ENCODE measurements at regions not wholly inside any gene's neighbourhood (a gene's known extent, or its start where the extent isn't known, plus 50 kb on each side); places are given as distances from the start of the nearest gene placed in this dataset.
"Not testable (repeated sequence)": the region's sequence is repeated elsewhere in the genome, so short reads cannot be mapped to it uniquely, and the experiment has no call there.

DNA sequence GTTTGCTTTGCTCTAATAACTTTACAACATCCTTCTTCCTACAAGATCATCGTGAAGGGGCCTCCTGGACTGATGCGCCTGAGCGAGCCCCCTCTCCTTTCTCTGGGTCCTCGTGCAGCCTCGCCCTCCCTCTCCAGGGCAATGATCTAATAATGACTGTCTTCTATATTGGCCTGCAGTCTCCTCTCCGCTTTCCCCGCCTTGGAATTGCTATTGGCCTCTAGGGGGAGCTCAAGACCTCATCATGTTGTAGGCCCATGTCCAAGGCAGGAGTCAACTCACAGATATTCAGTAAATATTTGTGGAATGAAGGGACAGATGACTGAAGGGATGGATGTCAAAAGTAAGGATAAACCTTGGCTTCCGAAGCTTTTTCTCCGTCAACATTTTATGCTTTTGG, 1180.3 kb downstream of the TYW1 start:
- DNase-seq (ENCODE audit: low read depth), result no peak

DNA sequence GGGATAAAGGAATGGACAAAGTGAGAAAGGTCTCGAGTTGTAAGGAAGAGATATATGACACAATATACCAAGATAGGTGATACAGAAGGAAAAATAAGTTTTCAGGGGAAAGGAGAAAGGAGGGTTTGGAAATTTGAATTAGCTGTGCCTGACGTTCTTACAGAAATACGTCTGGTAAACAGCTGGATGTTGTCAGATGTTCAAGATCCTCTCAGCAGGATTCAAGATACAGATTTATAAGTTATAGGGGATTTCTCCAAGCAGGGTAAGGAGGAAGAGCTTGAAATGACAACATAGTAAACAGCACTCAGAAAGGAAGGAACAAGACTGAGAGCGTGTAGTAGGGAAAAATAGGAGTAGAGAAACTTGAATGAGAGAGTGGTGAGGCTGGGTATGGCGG, 1184.1 kb downstream of the TYW1 start:
- no peak for DNase-seq (ENCODE audit: low read depth)

- no peak for DNase-seq (ENCODE audit: low read depth)
These were observed 1186.5 kb downstream of the TYW1 start for GRCh38 chr7:68183176-68183575.

- no peak for DNase-seq (ENCODE audit: low read depth)
These were observed 1189.2 kb downstream of the TYW1 start for GRCh38 chr7:68185631-68186456.

- DNase-seq (ENCODE audit: low read depth), result no peak
These were observed 1190.9 kb downstream of the TYW1 start for GRCh38 chr7:68187532-68187931.

GRCh38 chr7:68192941-68193340, 1196.3 kb downstream of the TYW1 start:
- no peak for DNase-seq (ENCODE audit: low read depth)

DNA sequence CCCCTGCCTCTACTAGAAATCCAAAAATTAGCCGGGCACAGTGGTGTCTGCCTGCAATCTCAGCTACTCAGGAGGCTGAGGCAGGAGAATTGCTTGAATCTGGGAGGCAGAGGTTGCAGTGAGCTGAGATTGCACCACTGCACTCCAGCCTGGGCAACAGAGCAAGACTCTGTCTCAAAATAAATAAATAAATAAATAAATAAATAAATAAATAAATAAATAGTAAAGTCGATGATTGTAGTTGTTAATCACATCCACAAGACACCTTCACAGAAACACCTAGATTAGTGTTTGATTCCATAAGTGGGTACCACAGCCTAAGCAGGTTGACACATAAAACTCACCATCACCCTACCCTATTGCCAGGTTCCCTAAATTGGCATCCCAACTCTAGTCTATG, 1199.0 kb downstream of the TYW1 start:
- DNase-seq (ENCODE audit: low read depth), result not testable (repeated sequence)

DNA sequence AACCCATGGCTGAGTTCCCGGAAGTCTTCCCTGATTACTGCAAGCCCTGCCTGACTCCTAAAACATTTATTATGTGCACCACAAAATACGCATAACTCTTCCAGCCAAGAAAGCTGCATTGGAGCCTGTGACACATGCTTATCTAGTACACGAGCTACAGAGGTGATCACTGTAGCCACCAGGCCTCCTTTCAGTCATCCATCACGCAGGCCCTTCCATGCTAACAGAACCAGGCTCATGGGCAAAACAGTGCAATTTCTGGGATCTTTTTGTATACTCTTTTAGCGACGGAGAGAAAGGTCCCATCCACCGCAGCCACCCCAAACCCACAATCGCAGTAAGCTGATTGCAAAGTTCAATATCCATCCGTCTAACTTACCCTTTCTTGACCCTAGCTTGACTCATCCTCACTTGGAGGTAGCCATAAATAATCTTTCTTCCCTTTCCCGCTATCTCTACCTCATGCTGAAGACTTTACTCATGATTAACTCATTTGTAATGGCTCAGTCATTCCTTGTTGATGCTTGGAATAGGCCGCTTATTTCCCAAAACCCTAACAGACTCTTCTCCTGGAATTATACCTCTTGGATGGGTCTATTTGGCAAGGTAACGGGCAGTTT, 1203.5 kb downstream of the TYW1 start:
- DNase-seq (ENCODE audit: low read depth), result no peak

DNA sequence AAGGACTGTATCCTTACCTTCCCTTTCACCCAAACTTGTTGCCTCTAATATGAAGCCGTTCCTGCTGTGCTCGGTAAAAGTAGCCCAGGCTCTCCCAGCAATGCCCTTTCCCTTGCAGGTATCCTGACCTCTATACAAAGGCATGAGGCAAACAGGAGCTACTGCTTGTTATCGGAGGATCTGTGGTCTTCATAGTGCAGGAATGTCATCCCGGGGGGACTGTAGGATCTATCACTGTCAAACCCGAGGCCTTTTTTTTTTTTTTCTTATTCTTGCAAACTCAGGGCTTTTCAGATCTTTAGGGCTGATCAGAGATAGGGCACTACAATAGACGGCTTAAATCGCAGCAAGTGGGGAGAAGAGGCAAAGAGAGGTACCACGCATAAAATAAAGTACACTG, 1206.6 kb downstream of the TYW1 start:
- no peak for DNase-seq (ENCODE audit: low read depth)

DNA sequence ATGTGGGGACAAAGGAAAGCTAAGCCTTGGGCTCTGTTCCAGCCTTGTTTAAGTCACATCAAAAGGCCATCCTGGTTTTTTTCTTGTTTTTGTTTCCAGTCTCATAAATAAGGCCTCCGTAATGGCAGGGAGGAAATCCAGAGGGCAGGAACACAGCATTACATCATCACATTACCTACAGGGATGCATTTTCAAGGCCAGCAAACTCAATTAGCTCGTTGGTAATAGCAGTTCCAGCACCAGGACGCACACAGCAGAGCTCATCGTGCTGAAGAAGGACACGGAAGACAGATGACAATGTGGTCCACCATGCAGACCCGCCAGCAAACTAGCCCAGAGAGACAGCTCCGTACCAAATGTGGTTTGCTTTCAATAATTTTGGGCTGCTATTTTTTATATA, 1209.2 kb downstream of the TYW1 start:
- no peak for DNase-seq (ENCODE audit: low read depth)

DNA sequence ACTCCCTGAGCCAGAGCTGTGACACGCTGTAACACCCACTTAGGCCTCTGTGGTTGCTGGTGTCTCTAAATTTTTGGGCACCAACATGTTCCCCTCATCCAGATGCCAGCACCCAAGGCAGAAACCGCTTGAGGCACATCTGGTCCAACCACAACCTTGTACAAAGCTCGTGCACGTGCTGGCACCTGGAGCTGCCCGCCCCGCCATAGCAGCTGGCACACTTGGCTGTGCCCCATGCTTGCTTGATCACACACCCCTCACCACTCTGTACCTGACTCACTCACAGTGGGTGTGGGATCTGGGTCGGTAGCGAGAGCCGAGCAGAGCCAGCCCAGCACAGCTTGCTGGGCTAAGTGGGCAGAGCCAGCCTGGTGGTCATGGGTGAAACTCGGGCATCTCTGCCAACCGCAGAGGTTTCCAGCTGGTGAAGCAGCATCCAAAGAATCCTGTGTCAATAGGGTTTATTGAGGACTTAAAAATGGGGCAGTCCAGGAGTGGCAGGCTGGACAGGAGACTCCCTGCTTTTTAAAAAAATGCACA, 1210.4 kb downstream of the TYW1 start:
- no peak for DNase-seq (ENCODE audit: low read depth)

DNA sequence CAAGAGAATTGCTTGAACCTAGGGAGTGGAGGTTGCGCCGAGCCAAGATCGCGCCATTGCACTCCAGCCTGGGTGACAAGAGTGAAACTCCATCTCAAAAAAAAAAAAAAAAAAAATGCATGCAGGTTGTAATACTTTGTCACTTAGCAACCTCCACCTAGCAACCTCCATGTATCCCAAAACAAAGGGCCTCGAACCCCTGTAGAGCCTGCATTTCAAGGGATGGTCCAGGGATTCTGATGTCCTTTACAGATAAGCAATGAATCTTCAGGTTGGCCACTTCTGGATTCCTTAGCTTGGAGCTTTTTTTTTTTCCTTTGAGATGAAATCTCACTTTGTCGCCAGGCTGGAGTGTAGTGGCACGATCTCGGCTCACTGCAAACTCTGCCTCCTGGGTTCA, 1211.0 kb downstream of the TYW1 start:
- no peak for DNase-seq (ENCODE audit: low read depth)

GRCh38 chr7:68209486-68209885, 1212.9 kb downstream of the TYW1 start:
- no peak for DNase-seq (ENCODE audit: low read depth)

DNA sequence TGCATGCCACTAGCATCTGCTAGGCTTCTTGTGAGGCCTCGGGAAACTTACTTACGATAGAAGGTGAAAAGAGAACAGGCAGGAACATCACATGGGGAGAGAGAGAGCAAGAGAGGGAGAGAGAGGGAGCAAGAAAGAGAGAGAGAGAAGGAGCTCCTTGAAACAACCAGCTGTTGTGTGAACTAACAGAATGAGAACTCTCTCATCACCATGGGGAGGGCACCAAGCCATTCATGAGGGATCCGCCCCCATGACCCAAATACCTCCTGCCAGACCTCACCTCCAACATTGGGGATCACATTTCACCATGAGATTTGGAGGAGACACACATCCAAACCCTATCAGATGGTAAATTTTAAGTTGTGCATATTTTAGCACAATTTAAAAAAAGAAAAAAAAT, 1217.2 kb downstream of the TYW1 start:
- no peak for DNase-seq (ENCODE audit: low read depth)

- no peak for DNase-seq (ENCODE audit: low read depth)
These were observed 1219.4 kb downstream of the TYW1 start for GRCh38 chr7:68216051-68216450.

DNA sequence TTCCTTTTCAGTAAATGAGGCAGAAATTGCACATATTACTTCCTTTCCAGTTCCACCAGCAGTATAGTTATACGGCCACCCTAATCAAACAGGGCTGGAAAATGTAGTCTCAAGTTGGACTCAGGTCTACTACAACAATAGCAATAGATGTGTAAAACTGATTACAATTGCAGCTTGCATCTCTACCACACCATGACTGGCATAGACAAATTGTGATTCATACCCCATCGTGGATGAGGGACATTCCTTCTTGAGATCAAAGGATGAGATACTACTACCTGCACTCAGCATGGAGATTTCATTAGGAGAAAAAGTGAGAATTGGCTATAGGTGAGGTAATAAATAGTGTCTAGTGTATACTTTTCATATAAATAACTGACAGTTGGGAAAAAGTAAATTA, 1220.8 kb downstream of the TYW1 start:
- DNase-seq (ENCODE audit: low read depth), result no peak

DNA sequence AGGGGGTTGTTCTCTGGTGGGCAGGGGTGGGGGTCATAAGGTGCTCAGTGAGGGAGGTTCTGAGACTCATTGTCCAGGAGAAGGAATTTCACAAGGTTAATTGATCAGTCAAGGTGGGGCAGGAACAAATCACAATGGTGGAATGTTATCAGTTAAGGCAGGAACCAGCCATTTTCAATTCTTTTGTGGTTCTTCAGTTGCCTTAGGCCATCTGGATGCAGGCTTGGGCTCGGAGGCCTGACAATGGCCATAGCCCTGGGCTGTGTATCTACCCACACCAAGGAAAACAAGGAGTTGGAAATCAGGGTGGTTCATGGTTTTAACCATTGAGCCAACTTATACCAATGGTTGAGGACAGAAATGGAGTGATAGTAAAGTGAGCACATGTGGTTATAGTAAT, 1221.8 kb downstream of the TYW1 start:
- DNase-seq (ENCODE audit: low read depth), result no peak

GRCh38 chr7:68222311-68222710, 1225.7 kb downstream of the TYW1 start:
- no peak for DNase-seq (ENCODE audit: low read depth)

- DNase-seq (ENCODE audit: low read depth), result no peak
These were observed 1227.6 kb downstream of the TYW1 start for GRCh38 chr7:68224041-68224741.

GRCh38 chr7:68231011-68231410, 1234.4 kb downstream of the TYW1 start:
- not testable (repeated sequence) for DNase-seq (ENCODE audit: low read depth)

GRCh38 chr7:68235937-68236336, 1239.3 kb downstream of the TYW1 start:
- no peak for DNase-seq (ENCODE audit: low read depth)

DNA sequence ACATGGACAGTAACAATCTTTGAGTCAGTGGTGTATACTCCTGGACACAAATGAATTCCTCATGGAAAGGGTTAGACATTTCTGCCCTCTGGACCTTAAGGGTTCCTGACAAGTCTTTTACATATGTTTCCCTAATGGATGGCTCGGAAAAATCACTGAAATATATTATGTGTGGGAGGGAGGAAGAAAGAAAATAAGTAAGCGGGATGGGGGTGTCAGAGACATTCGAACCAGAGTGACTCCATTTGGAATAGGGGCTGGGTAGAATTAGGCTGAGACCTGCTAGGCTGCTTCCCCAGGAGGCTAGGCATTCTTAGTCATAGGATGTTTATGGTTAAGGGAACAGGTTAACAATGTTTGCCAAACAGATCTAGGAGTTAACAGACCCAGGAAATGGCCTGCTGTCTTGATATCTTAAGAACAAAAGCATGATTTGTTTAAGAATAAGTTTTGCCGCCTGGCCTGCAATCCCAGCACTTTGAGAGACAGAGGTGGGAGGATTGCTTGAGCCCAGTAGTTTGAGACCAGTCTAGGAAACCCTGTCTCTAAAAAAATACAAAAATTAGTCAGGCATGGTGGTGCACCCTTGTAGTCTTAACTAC, 1241.7 kb downstream of the TYW1 start:
- no peak for DNase-seq (ENCODE audit: low read depth)

DNA sequence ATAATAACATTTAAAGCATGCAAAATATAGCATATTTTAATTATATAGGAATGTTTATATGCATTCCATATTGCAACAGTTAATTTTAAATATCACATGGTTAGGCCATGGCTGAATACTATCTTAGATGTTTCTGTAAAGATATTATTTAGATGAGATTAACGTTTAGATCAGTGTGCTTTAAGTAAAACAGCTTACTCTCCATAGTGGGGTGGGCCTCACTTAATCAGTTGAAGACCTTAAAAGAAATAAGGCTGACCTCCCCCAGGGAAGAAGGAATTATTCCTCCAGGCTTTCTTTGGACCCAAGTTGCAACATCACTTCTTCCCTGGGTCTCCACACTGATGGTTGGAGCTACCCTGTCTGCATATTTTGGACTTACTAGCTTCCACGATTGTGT, 1246.5 kb downstream of the TYW1 start:
- no peak for DNase-seq (ENCODE audit: low read depth)

Data from HS-27A (cell line).